ENCODE measurements at regions not wholly inside any gene's neighbourhood (a gene's known extent, or its start where the extent isn't known, plus 50 kb on each side); places are given as distances from the start of the nearest gene placed in this dataset.

- TF ChIP-seq, protein P1, sequence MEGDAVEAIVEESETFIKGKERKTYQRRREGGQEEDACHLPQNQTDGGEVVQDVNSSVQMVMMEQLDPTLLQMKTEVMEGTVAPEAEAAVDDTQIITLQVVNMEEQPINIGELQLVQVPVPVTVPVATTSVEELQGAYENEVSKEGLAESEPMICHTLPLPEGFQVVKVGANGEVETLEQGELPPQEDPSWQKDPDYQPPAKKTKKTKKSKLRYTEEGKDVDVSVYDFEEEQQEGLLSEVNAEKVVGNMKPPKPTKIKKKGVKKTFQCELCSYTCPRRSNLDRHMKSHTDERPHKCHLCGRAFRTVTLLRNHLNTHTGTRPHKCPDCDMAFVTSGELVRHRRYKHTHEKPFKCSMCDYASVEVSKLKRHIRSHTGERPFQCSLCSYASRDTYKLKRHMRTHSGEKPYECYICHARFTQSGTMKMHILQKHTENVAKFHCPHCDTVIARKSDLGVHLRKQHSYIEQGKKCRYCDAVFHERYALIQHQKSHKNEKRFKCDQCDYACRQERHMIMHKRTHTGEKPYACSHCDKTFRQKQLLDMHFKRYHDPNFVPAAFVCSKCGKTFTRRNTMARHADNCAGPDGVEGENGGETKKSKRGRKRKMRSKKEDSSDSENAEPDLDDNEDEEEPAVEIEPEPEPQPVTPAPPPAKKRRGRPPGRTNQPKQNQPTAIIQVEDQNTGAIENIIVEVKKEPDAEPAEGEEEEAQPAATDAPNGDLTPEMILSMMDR (conservative IDR thresholded peaks at IDR 0.05 in 1 of 2, IDR thresholded peaks at IDR 0.05 in 1 of 2; ENCODE audit: low read depth in 1 of 2, low read length in 2 of 2), result no peak
- no peak for TF ChIP-seq EZH2 (IDR thresholded peaks at IDR 0.05; ENCODE audit: low read length, missing control alignments)
Observed at GRCh38 chr2:104004821-104005220, 849.1 kb upstream of the POU3F3 start.

Measured in fibroblast of lung (primary cell).